ENCODE measurements at regions not wholly inside any gene's neighbourhood (a gene's known extent, or its start where the extent isn't known, plus 50 kb on each side); places are given as distances from the start of the nearest gene placed in this dataset.

- TF ChIP-seq CTCF (IDR thresholded peaks at IDR 0.05; ENCODE audit: control insufficient read depth, insufficient read depth, low read depth, low read length, missing control alignments) = no peak
- no peak for DNase-seq (ENCODE audit: low read depth)
- no peak overlapping the region for H3K4me3 ChIP-seq (ENCODE audit: control insufficient read depth, low read depth, low read length)
Observed at GRCh38 chr5:145028626-145029025, 806.5 kb downstream of the PRELID2 start.

GRCh38 chr5:145027286-145027685 lies 807.9 kb downstream of the PRELID2 start:
- TF ChIP-seq CTCF (IDR thresholded peaks at IDR 0.05; ENCODE audit: control insufficient read depth, insufficient read depth, low read depth, low read length, missing control alignments) = no peak
- DNase-seq (ENCODE audit: low read depth) = no peak
- no peak overlapping the region for H3K4me3 ChIP-seq (ENCODE audit: control insufficient read depth, low read depth, low read length)

GRCh38 chr5:145025775-145026174 lies 809.4 kb downstream of the PRELID2 start:
- H3K4me3 ChIP-seq (ENCODE audit: control insufficient read depth, low read depth, low read length) = no peak overlapping the region
- TF ChIP-seq CTCF (IDR thresholded peaks at IDR 0.05; ENCODE audit: control insufficient read depth, insufficient read depth, low read depth, low read length, missing control alignments) = no peak
- DNase-seq (ENCODE audit: low read depth) = no peak

- no peak for DNase-seq (ENCODE audit: low read depth)
- H3K4me3 ChIP-seq (ENCODE audit: control insufficient read depth, low read depth, low read length) = no peak overlapping the region
- no peak for TF ChIP-seq CTCF (IDR thresholded peaks at IDR 0.05; ENCODE audit: control insufficient read depth, insufficient read depth, low read depth, low read length, missing control alignments)
Observed at GRCh38 chr5:145015146-145015545, 820.0 kb downstream of the PRELID2 start.

GRCh38 chr5:145014109-145014508 lies 821.0 kb downstream of the PRELID2 start:
- no peak for DNase-seq (ENCODE audit: low read depth)
- TF ChIP-seq CTCF (IDR thresholded peaks at IDR 0.05; ENCODE audit: control insufficient read depth, insufficient read depth, low read depth, low read length, missing control alignments) = no peak

GRCh38 chr5:145010834-145011233 lies 824.3 kb downstream of the PRELID2 start:
- TF ChIP-seq CTCF (IDR thresholded peaks at IDR 0.05; ENCODE audit: control insufficient read depth, insufficient read depth, low read depth, low read length, missing control alignments) = no peak

More at GRCh38 chr5:145014109-145014508, 821.0 kb downstream of the PRELID2 start:
- no peak overlapping the region for H3K4me3 ChIP-seq (ENCODE audit: control insufficient read depth, low read depth, low read length)

More at GRCh38 chr5:145010834-145011233, 824.3 kb downstream of the PRELID2 start:
- H3K4me3 ChIP-seq (ENCODE audit: control insufficient read depth, low read depth, low read length) = no peak overlapping the region
- no peak for DNase-seq (ENCODE audit: low read depth)

Data from AG09309 (cell line).